Rectal smooth muscle tissue (tissue), 1 donor: ENCODE measurements at regions not wholly inside any gene's neighbourhood (a gene's known extent, or its start where the extent isn't known, plus 50 kb on each side); places are given as distances from the start of the nearest gene placed in this dataset.

Experiments used
- H3K27ac ChIP-seq: one replicate; pipeline ENCODE4 v1.7.0; 2013; ENCODE audit warnings: low read depth, low read length, inconsistent platforms
- H3K27me3 ChIP-seq: one replicate; pipeline ENCODE4 v1.7.0; 2013; ENCODE audit warnings: low read length; ENCODE audit not compliant: control insufficient read depth, insufficient read depth
- H3K36me3 ChIP-seq: one replicate; pipeline ENCODE4 v1.7.0; 2013; ENCODE audit warnings: low read length; ENCODE audit not compliant: control insufficient read depth, insufficient read depth
- H3K4me1 ChIP-seq: one replicate; pipeline ENCODE4 v1.7.0; 2013; ENCODE audit warnings: low read length; ENCODE audit not compliant: control insufficient read depth, insufficient read depth
- H3K4me3 ChIP-seq: one replicate; pipeline ENCODE4 v1.7.0; 2013; ENCODE audit warnings: low read length
- H3K9ac ChIP-seq: one replicate; pipeline ENCODE4 v1.7.0; 2013; ENCODE audit warnings: low read length

GRCh38 chr11:116418388-116419041 is 354.3 kb downstream of the BUD13 start:
- Histone ChIP-seq H3K4me1 (peaks cover 24% of the 10 kb centered on the region), H3K36me3 (no peaks in the 10 kb centered on the region), H3K27me3 (no peaks in the 10 kb centered on the region), H3K27ac (no peak overlapping the region), H3K9ac (no peak overlapping the region), H3K4me3 (no peak overlapping the region)

- H3K9ac ChIP-seq = no peak overlapping the region
- H3K4me3 ChIP-seq = no peak overlapping the region
- H3K4me1 ChIP-seq = peaks cover 22% of the 10 kb centered on the region
- H3K27me3 ChIP-seq = no peaks in the 10 kb centered on the region
- H3K27ac ChIP-seq = no peak overlapping the region
- no peaks in the 10 kb centered on the region for H3K36me3 ChIP-seq
These were observed 355.9 kb downstream of the BUD13 start for GRCh38 chr11:116416852-116417251.

- Histone ChIP-seq H3K9ac (no peak overlapping the region), H3K27ac (peak overlapping the region; percentile 61)
These were observed 357.7 kb downstream of the BUD13 start for GRCh38 chr11:116415095-116415494.

GRCh38 chr11:116414357-116414880 is 358.4 kb downstream of the BUD13 start:
- H3K9ac ChIP-seq = no peak overlapping the region
- H3K27ac ChIP-seq = peak overlapping the region; percentile 71
- H3K4me1 ChIP-seq = peaks cover 14% of the 10 kb centered on the region

More at GRCh38 chr11:116415095-116415494, 357.7 kb downstream of the BUD13 start:
- H3K4me3 ChIP-seq = no peak overlapping the region
- H3K27me3 ChIP-seq = no peaks in the 10 kb centered on the region
- no peaks in the 10 kb centered on the region for H3K36me3 ChIP-seq
- peaks cover 14% of the 10 kb centered on the region for H3K4me1 ChIP-seq

GRCh38 chr11:116413301-116414242 is 359.2 kb downstream of the BUD13 start:
- peaks cover 14% of the 10 kb centered on the region for H3K4me1 ChIP-seq
- no peak overlapping the region for H3K4me3 ChIP-seq
- H3K27ac ChIP-seq = peak overlapping the region; percentile 71
- H3K27me3 ChIP-seq = no peaks in the 10 kb centered on the region
- H3K36me3 ChIP-seq = no peaks in the 10 kb centered on the region
- H3K9ac ChIP-seq = no peak overlapping the region

More at GRCh38 chr11:116414357-116414880, 358.4 kb downstream of the BUD13 start:
- no peaks in the 10 kb centered on the region for H3K36me3 ChIP-seq
- no peaks in the 10 kb centered on the region for H3K27me3 ChIP-seq
- H3K4me3 ChIP-seq = no peak overlapping the region

- H3K4me1 ChIP-seq = peaks cover 14% of the 10 kb centered on the region
- no peak overlapping the region for H3K9ac ChIP-seq
- H3K27ac ChIP-seq = no peak overlapping the region
- no peak overlapping the region for H3K4me3 ChIP-seq
- H3K36me3 ChIP-seq = no peaks in the 10 kb centered on the region
- H3K27me3 ChIP-seq = no peaks in the 10 kb centered on the region
These were observed 360.5 kb downstream of the BUD13 start for GRCh38 chr11:116412118-116412889.

- Histone ChIP-seq H3K27ac (no peak overlapping the region), H3K27me3 (no peaks in the 10 kb centered on the region), H3K4me3 (no peak overlapping the region), H3K9ac (no peak overlapping the region), H3K4me1 (peaks cover 5% of the 10 kb centered on the region), H3K36me3 (no peaks in the 10 kb centered on the region)
These were observed 363.5 kb downstream of the BUD13 start for GRCh38 chr11:116409238-116409637.

GRCh38 chr11:116406042-116406441 is 366.7 kb downstream of the BUD13 start:
- H3K9ac ChIP-seq = no peak overlapping the region
- H3K27me3 ChIP-seq = no peaks in the 10 kb centered on the region
- H3K4me1 ChIP-seq = no peaks in the 10 kb centered on the region
- H3K4me3 ChIP-seq = no peak overlapping the region
- no peak overlapping the region for H3K27ac ChIP-seq
- H3K36me3 ChIP-seq = no peaks in the 10 kb centered on the region

- H3K27ac ChIP-seq = no peak overlapping the region
- no peaks in the 10 kb centered on the region for H3K4me1 ChIP-seq
- no peak overlapping the region for H3K4me3 ChIP-seq
- no peaks in the 10 kb centered on the region for H3K36me3 ChIP-seq
- no peak overlapping the region for H3K9ac ChIP-seq
- no peaks in the 10 kb centered on the region for H3K27me3 ChIP-seq
These were observed 368.4 kb downstream of the BUD13 start for GRCh38 chr11:116404462-116404798.

GRCh38 chr11:116403794-116404461 is 368.9 kb downstream of the BUD13 start:
- Histone ChIP-seq H3K4me3 (no peak overlapping the region), H3K27ac (no peak overlapping the region), H3K36me3 (no peaks in the 10 kb centered on the region), H3K4me1 (no peaks in the 10 kb centered on the region), H3K9ac (no peak overlapping the region), H3K27me3 (no peaks in the 10 kb centered on the region)

- Histone ChIP-seq H3K27ac (no peak overlapping the region), H3K9ac (no peak overlapping the region), H3K4me1 (peaks cover 3% of the 10 kb centered on the region), H3K4me3 (no peak overlapping the region), H3K27me3 (no peaks in the 10 kb centered on the region), H3K36me3 (no peaks in the 10 kb centered on the region)
These were observed 372.7 kb downstream of the BUD13 start for GRCh38 chr11:116400081-116400480.
